ENCODE measurements at regions not wholly inside any gene's neighbourhood (a gene's known extent, or its start where the extent isn't known, plus 50 kb on each side); places are given as distances from the start of the nearest gene placed in this dataset.

DNA sequence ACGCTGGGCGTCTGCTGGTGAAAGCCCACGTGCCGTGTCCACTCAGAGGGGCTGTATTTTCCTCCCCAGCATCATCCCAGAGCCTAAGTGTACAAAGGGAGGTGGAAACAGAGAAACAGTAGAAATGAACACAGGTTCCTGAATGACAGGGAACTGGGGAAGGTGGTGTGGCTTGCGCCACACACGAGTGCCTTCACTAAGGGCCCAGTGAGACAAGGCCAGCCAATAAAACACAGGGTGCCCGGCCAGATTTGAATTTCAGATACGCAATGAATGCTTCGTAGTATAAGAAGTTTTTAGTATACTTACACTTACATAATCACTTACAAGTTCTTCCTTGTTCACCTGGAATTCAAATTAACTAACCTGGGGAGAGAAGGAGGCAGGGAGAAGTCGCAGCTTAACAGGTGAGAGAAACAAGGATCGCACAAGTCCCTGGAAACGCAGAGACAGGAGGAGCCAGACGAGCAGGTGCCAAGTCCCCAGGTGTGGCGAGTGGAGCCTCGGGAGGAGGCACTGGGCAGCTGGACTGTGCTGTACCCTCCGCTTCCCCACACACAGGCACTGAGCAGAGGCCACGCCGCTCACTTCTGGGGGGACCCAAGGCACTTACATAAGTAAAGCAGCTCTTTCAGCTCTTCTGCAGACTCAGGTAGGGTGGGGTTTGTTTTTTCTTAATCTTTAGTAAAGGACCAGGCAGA is 105.2 kb upstream of the MGMT start:
- no peak for TF ChIP-seq CTCF (IDR thresholded peaks at IDR 0.05; ENCODE audit: control extremely low read depth, extremely low read depth)
- Histone ChIP-seq H3K27ac (ENCODE audit: low read depth in 1 of 2, low read length in 1 of 2) (no peak overlapping the region), H3K36me3 (ENCODE audit: control insufficient read depth in 4 of 4, insufficient read depth in 4 of 4, low read length in 4 of 4) (no peaks in the 10 kb centered on the region), H3K9ac (ENCODE audit: insufficient read depth in 1 of 2, low read length in 2 of 2) (no peak overlapping the region), H3K4me3 (no peak overlapping the region), H3K4me1 (ENCODE audit: control insufficient read depth in 5 of 5, insufficient read depth in 5 of 5, low read length in 5 of 5) (peaks cover 0 to 2% (median 0%) of the 10 kb centered on the region in 5 donors), H3K27me3 (ENCODE audit: control insufficient read depth in 3 of 3, insufficient read depth in 3 of 3, low read length in 2 of 3) (peaks cover 0 to 2% (median 0%) of the 10 kb centered on the region in 3 donors), H3K9me3 (ENCODE audit: control insufficient read depth in 4 of 4, insufficient read depth in 3 of 4, low read length in 3 of 4) (peaks cover 0 to 6% (median 0%) of the 10 kb centered on the region in 4 donors)
- WGBS, 2 donors = 73 to 87% methylated on average over 18 of the region's 18 CpGs
- ATAC-seq (ENCODE audit: insufficient read depth, low FRiP score) (no peak), DNase-seq (no peak)

DNA sequence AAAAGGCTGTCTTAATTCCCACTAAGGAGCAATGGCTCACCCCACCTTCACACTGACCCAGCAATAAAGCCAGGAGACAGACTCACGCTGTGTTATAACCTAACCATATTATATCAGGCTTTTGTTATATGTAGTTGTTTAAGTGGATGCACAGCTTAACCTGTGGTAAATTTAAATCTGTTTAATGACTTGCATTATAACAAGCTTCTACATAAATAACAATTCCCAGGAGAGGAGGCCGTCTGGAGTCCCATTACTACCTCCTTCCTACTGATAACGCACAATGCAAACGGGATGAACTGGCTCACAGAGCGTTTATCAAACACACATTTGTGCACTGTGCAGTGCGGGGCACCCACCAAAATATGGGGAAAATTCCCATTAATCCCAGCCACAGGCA is 102.1 kb upstream of the MGMT start:
- no peak overlapping the region for H3K9ac ChIP-seq (ENCODE audit: insufficient read depth in 1 of 2, low read length in 2 of 2)
- DNase-seq (no peak), ATAC-seq (ENCODE audit: insufficient read depth, low FRiP score) (no peak)
- no peak for TF ChIP-seq CTCF (IDR thresholded peaks at IDR 0.05; ENCODE audit: control extremely low read depth, extremely low read depth)
- peaks cover 0 to 4% (median 2%) of the 10 kb centered on the region in 3 donors for H3K27me3 ChIP-seq (ENCODE audit: control insufficient read depth in 3 of 3, insufficient read depth in 3 of 3, low read length in 2 of 3)
- 87 to 90% methylated on average over 6 of the region's 6 CpGs for WGBS, 2 donors
- no peak overlapping the region for H3K4me3 ChIP-seq
- H3K27ac ChIP-seq (ENCODE audit: low read depth in 1 of 2, low read length in 1 of 2) = no peak overlapping the region
- H3K9me3 ChIP-seq (ENCODE audit: control insufficient read depth in 4 of 4, insufficient read depth in 3 of 4, low read length in 3 of 4) = peaks cover 0 to 3% (median 0%) of the 10 kb centered on the region in 4 donors
- H3K4me1 ChIP-seq (ENCODE audit: control insufficient read depth in 5 of 5, insufficient read depth in 5 of 5, low read length in 5 of 5) = peaks cover 0 to 2% (median 0%) of the 10 kb centered on the region in 5 donors
- no peaks in the 10 kb centered on the region for H3K36me3 ChIP-seq (ENCODE audit: control insufficient read depth in 4 of 4, insufficient read depth in 4 of 4, low read length in 4 of 4)

DNA sequence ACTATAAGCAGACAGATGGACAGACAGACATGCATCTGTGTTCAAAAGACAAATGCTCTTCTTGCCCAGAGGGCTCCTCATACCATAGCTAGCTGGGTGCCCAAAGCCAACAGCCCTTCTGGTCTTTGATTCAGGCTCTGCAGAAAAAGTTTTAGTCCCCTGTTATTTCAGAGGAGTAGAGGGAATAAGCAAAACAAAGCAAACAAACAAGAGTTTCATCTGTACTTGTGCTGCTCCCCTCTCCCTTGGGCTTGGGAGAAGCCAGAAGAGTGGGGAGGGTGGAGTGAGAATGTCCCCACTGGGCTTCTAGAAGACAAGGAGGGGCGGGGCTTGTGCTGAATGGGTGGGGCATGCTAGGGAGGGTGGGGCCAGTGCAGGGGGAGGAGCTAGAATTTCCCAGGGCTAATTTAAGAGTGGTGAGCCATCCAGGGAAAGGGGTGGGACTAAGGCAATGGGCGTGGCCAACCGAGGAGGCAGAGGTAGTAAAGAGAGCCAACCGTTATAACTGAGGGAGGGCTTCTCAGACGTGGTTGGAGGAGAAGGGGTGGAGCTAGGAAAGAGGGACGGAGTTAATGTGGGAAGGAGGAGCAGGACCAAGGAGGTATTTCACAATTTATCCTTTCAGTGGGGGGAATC is 101.2 kb upstream of the MGMT start:
- no peak for TF ChIP-seq CTCF (IDR thresholded peaks at IDR 0.05; ENCODE audit: control extremely low read depth, extremely low read depth)

More for the DNA sequence above, 101.2 kb upstream of the MGMT start:
- Histone ChIP-seq H3K36me3 (ENCODE audit: control insufficient read depth in 4 of 4, insufficient read depth in 4 of 4, low read length in 4 of 4) (no peaks in the 10 kb centered on the region), H3K27ac (ENCODE audit: low read depth in 1 of 2, low read length in 1 of 2) (no peak overlapping the region), H3K9me3 (ENCODE audit: control insufficient read depth in 4 of 4, insufficient read depth in 3 of 4, low read length in 3 of 4) (peaks cover 0 to 3% (median 0%) of the 10 kb centered on the region in 4 donors), H3K27me3 (ENCODE audit: control insufficient read depth in 3 of 3, insufficient read depth in 3 of 3, low read length in 2 of 3) (peaks cover 0 to 4% (median 2%) of the 10 kb centered on the region in 3 donors), H3K4me3 (no peak overlapping the region), H3K4me1 (ENCODE audit: control insufficient read depth in 5 of 5, insufficient read depth in 5 of 5, low read length in 5 of 5) (peaks cover 0 to 2% (median 0%) of the 10 kb centered on the region in 5 donors), H3K9ac (ENCODE audit: insufficient read depth in 1 of 2, low read length in 2 of 2) (no peak overlapping the region)
- 83 to 88% methylated on average over 6 of the region's 6 CpGs for WGBS, 2 donors
- DNase-seq = no peak
- ATAC-seq (ENCODE audit: insufficient read depth, low FRiP score) = no peak

All from lung (tissue), 11 donors.